ENCODE measurements at regions not wholly inside any gene's neighbourhood (a gene's known extent, or its start where the extent isn't known, plus 50 kb on each side); places are given as distances from the start of the nearest gene placed in this dataset.

- no TSS peak for BruUV-seq (replicated peaks)
- CTCF ChIA-PET: interaction anchor here (0.6 kb wide), 1 partner anchor 28 kb away, joined by 3 read pairs; no protein-coding TSS in a partner anchor
- no peaks in the 10 kb centered on the region for H3K9me3 ChIP-seq (ENCODE audit: control insufficient read depth, insufficient read depth, low read depth, low read length)
- peaks cover 8% of the 10 kb centered on the region for H3K27me3 ChIP-seq (ENCODE audit: control insufficient read depth, insufficient read depth, low read length)
- DNase-seq (ENCODE audit: low read depth, low spot score): no peak
- H3K27ac ChIP-seq (ENCODE audit: low read length): no peak overlapping the region
- TF ChIP-seq CTCF (IDR thresholded peaks at IDR 0.05): no peak
- TF ChIP-seq REST (IDR thresholded peaks at IDR 0.05; ENCODE audit: insufficient read depth in 1 of 2, low read depth in 2 of 2, low read length in 1 of 2): no peak
- no peak for TF ChIP-seq SIN3A (IDR thresholded peaks at IDR 0.05; ENCODE audit: borderline replicate concordance, insufficient read depth, low read depth, low read length)
- no peak for TF ChIP-seq TCF7L2 (IDR thresholded peaks at IDR 0.05; ENCODE audit: low read depth, low read length)
- TF ChIP-seq POLR2AphosphoS5 (IDR thresholded peaks at IDR 0.05; ENCODE audit: low read depth, low read length): no peak
- H3K36me3 ChIP-seq (ENCODE audit: control insufficient read depth, insufficient read depth, low read length): no peaks in the 10 kb centered on the region
- no peak for ATAC-seq
- POLR2A ChIA-PET: no interaction called here
- H3K4me3 ChIP-seq (ENCODE audit: low read depth in 2 of 2, low read length in 2 of 2): no peak overlapping the region
- in situ Hi-C loops (cut with HindIII; ENCODE audit: low pct_unique_long_range_greater_than_20kb, low sequenced_read_pairs) (no loop called here), intact Hi-C loops (cut with micrococcal nuclease; ENCODE audit: unreplicated experiment) (no loop called here)
- no peaks in the 10 kb centered on the region for H3K4me1 ChIP-seq (ENCODE audit: control insufficient read depth, insufficient read depth, low read length)
Observed at GRCh38 chr3:132840201-132840700, 118.0 kb upstream of the NPHP3 start.

- intact Hi-C loops (cut with micrococcal nuclease; ENCODE audit: unreplicated experiment): loop anchor here (5.0 kb wide), 1 partner anchor 111 kb away; no protein-coding TSS in a partner anchor
- POLR2A ChIA-PET: no interaction called here
- no peak for DNase-seq (ENCODE audit: low read depth, low spot score)
Observed at GRCh38 chr3:132838477-132838876, 116.3 kb upstream of the NPHP3 start.

More at GRCh38 chr3:132838477-132838876, 116.3 kb upstream of the NPHP3 start:
- in situ Hi-C loops (cut with HindIII; ENCODE audit: low pct_unique_long_range_greater_than_20kb, low sequenced_read_pairs): no loop called here
- Histone ChIP-seq H3K27ac (ENCODE audit: low read length) (no peak overlapping the region), H3K4me3 (ENCODE audit: low read depth in 2 of 2, low read length in 2 of 2) (no peak overlapping the region), H3K9me3 (ENCODE audit: control insufficient read depth, insufficient read depth, low read depth, low read length) (no peaks in the 10 kb centered on the region), H3K36me3 (ENCODE audit: control insufficient read depth, insufficient read depth, low read length) (no peaks in the 10 kb centered on the region), H3K4me1 (ENCODE audit: control insufficient read depth, insufficient read depth, low read length) (no peaks in the 10 kb centered on the region), H3K27me3 (ENCODE audit: control insufficient read depth, insufficient read depth, low read length) (peaks cover 8% of the 10 kb centered on the region)
- BruUV-seq (replicated peaks): no TSS peak
- no peak for ATAC-seq
- TF ChIP-seq REST (IDR thresholded peaks at IDR 0.05; ENCODE audit: insufficient read depth in 1 of 2, low read depth in 2 of 2, low read length in 1 of 2): no peak
- CTCF ChIA-PET: no interaction called here

Data from Panc1 (cell line).